GM23338 (cell line): ENCODE measurements at regions not wholly inside any gene's neighbourhood (a gene's known extent, or its start where the extent isn't known, plus 50 kb on each side); places are given as distances from the start of the nearest gene placed in this dataset.

Experiments
- CTCF ChIP-seq, 2 experiments: fragments of 200-600 bp in 1 of 2; sonication (generic) in 1 of 2; conservative IDR thresholded peaks; 2 replicates each; pipeline versions ENCODE4 v1.5.1 to v1.6.1; 2016 to 2017; ENCODE audit warnings: antibody characterized with exemption in 2 of 2, low read depth in 2 of 2, mild to moderate bottlenecking in 2 of 2, moderate library complexity in 1 of 2
- EZH2 ChIP-seq: fragments of 200-600 bp; sonication (generic); IDR thresholded peaks from one replicate; pipeline ENCODE4 v1.8.0; 2017; ENCODE audit warnings: antibody characterized with exemption, mild to moderate bottlenecking, low read depth; ENCODE audit not compliant: unreplicated experiment
- EZH2phosphoT487 ChIP-seq: fragments of 200-600 bp; sonication (generic); IDR thresholded peaks from one replicate; pipeline ENCODE4 v1.8.1; 2018; ENCODE audit warnings: antibody characterized with exemption; ENCODE audit not compliant: unreplicated experiment
- POLR2AphosphoS5 ChIP-seq: IDR thresholded peaks from 2 replicates; pipeline ENCODE4 v1.6.1; 2016; ENCODE audit warnings: antibody characterized with exemption, low read depth
- ZNF114 ChIP-seq: fragments of 250-450 bp; sonication (Bioruptor Pico); IDR thresholded peaks from 2 replicates; pipeline ENCODE4 v1.5.0; 2020; ENCODE audit warnings: mild to moderate bottlenecking, moderate library complexity
- TF ChIP-seq, protein P1 (sequence below): IDR thresholded peaks from one replicate; pipeline ENCODE4 v1.6.1; 2018; ENCODE audit warnings: antibody characterized with exemption; ENCODE audit not compliant: unreplicated experiment
- TF ChIP-seq, protein P2 (sequence below): fragments of 250-450 bp; sonication (Bioruptor Pico); IDR thresholded peaks from 2 replicates; pipeline ENCODE4 v1.5.0; 2020; ENCODE audit warnings: mild to moderate bottlenecking, moderate library complexity

DNA sequence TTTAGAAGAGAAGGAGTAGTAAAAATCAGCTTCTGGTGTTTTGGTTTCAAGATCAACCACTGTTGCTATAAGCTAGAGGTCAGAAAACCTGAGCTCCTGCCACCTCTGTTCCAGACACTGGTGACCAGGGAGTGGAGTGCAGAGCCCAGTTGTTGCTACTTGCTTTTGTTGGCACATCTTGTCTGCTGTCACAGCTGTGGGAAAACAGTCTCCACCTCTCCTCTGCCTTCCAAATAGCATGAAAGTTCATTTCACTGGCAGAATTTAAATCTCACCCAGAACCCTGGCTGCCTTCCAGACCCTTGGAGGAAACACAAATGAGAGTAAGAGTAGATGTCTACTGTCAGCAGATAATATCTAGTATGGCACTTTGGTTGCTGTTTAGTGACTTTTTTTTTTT lies 297.5 kb upstream of the KLF3 start:
- no peak for TF ChIP-seq EZH2phosphoT487
- no peak for TF ChIP-seq EZH2
- no peak for TF ChIP-seq CTCF (conservative IDR thresholded peaks at IDR 0.05; ENCODE audit: low read depth in 2 of 2)
- TF ChIP-seq, protein P1, sequence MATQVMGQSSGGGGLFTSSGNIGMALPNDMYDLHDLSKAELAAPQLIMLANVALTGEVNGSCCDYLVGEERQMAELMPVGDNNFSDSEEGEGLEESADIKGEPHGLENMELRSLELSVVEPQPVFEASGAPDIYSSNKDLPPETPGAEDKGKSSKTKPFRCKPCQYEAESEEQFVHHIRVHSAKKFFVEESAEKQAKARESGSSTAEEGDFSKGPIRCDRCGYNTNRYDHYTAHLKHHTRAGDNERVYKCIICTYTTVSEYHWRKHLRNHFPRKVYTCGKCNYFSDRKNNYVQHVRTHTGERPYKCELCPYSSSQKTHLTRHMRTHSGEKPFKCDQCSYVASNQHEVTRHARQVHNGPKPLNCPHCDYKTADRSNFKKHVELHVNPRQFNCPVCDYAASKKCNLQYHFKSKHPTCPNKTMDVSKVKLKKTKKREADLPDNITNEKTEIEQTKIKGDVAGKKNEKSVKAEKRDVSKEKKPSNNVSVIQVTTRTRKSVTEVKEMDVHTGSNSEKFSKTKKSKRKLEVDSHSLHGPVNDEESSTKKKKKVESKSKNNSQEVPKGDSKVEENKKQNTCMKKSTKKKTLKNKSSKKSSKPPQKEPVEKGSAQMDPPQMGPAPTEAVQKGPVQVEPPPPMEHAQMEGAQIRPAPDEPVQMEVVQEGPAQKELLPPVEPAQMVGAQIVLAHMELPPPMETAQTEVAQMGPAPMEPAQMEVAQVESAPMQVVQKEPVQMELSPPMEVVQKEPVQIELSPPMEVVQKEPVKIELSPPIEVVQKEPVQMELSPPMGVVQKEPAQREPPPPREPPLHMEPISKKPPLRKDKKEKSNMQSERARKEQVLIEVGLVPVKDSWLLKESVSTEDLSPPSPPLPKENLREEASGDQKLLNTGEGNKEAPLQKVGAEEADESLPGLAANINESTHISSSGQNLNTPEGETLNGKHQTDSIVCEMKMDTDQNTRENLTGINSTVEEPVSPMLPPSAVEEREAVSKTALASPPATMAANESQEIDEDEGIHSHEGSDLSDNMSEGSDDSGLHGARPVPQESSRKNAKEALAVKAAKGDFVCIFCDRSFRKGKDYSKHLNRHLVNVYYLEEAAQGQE: no peak
- no peak for TF ChIP-seq POLR2AphosphoS5
- TF ChIP-seq, protein P2, sequence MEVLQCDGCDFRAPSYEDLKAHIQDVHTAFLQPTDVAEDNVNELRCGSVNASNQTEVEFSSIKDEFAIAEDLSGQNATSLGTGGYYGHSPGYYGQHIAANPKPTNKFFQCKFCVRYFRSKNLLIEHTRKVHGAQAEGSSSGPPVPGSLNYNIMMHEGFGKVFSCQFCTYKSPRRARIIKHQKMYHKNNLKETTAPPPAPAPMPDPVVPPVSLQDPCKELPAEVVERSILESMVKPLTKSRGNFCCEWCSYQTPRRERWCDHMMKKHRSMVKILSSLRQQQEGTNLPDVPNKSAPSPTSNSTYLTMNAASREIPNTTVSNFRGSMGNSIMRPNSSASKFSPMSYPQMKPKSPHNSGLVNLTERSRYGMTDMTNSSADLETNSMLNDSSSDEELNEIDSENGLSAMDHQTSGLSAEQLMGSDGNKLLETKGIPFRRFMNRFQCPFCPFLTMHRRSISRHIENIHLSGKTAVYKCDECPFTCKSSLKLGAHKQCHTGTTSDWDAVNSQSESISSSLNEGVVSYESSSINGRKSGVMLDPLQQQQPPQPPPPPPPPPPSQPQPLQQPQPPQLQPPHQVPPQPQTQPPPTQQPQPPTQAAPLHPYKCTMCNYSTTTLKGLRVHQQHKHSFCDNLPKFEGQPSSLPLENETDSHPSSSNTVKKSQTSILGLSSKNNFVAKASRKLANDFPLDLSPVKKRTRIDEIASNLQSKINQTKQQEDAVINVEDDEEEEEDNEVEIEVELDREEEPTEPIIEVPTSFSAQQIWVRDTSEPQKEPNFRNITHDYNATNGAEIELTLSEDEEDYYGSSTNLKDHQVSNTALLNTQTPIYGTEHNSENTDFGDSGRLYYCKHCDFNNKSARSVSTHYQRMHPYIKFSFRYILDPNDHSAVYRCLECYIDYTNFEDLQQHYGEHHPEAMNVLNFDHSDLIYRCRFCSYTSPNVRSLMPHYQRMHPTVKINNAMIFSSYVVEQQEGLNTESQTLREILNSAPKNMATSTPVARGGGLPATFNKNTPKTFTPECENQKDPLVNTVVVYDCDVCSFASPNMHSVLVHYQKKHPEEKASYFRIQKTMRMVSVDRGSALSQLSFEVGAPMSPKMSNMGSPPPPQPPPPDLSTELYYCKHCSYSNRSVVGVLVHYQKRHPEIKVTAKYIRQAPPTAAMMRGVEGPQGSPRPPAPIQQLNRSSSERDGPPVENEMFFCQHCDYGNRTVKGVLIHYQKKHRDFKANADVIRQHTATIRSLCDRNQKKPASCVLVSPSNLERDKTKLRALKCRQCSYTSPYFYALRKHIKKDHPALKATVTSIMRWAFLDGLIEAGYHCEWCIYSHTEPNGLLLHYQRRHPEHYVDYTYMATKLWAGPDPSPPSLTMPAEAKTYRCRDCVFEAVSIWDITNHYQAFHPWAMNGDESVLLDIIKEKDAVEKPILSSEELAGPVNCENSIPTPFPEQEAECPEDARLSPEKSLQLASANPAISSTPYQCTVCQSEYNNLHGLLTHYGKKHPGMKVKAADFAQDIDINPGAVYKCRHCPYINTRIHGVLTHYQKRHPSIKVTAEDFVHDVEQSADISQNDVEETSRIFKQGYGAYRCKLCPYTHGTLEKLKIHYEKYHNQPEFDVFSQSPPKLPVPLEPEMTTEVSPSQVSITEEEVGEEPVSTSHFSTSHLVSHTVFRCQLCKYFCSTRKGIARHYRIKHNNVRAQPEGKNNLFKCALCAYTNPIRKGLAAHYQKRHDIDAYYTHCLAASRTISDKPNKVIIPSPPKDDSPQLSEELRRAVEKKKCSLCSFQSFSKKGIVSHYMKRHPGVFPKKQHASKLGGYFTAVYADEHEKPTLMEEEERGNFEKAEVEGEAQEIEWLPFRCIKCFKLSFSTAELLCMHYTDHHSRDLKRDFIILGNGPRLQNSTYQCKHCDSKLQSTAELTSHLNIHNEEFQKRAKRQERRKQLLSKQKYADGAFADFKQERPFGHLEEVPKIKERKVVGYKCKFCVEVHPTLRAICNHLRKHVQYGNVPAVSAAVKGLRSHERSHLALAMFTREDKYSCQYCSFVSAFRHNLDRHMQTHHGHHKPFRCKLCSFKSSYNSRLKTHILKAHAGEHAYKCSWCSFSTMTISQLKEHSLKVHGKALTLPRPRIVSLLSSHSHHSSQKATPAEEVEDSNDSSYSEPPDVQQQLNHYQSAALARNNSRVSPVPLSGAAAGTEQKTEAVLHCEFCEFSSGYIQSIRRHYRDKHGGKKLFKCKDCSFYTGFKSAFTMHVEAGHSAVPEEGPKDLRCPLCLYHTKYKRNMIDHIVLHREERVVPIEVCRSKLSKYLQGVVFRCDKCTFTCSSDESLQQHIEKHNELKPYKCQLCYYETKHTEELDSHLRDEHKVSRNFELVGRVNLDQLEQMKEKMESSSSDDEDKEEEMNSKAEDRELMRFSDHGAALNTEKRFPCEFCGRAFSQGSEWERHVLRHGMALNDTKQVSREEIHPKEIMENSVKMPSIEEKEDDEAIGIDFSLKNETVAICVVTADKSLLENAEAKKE: no peak
- no peak for TF ChIP-seq ZNF114
